ENCODE measurements at regions not wholly inside any gene's neighbourhood (a gene's known extent, or its start where the extent isn't known, plus 50 kb on each side); places are given as distances from the start of the nearest gene placed in this dataset.

DNA sequence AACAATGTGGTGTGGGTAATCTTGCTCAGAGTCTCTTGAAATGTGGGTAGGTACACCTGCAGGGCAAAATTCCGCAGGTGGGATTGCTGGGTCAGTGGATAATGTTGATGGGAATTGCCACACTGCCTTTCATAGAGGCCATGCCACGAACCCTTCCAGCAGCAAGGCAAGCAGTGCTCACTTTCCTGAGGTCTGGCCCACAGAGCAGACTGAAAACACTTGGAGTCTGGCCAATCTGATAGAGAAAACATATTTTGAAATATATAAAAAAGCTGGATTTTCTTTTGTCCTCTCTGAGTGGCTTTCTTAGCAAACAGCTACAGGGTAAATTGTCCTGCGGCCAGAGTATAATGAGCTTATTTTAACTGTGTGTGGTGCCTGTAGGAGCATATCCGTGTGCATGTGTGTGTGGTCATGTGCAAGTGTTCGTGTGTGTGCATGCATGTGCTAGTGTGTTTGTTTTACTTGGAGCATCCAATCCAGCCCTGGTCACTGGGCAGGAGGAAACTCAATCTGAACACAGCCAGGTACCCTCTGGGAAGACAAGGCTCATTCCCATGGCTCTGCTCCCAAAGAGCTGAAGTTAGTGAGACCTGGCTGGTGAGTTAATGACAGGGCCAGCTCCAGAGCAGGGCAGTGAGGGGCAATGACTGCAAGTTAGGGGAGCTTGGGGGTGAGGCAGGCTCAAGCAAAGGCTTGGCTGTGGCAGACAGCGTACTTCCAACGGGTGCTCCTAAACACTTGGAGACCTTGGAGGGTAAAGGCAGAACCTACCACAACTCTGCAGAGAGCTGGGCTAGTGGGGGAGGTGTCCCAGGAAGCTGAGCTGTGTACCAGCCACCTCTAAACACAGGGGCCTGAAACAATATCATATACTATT, 91.3 kb downstream of the PLXNA1 start:
- TF ChIP-seq GATA2 (IDR thresholded peaks at IDR 0.05; ENCODE audit: low read depth, low read length) (peak; percentile 97), GATA3 (IDR thresholded peaks at IDR 0.05; ENCODE audit: low read depth, low read length) (no peak; the same call in 1 of the 2 replicates)
